Stimulated activated CD4-positive, alpha-beta T cell treated with anti-CD3 and anti-CD28 coated beads, Interleukin-4, amount 100 ng/mL, for 1 hour (primary cell): ENCODE measurements at regions not wholly inside any gene's neighbourhood (a gene's known extent, or its start where the extent isn't known, plus 50 kb on each side); places are given as distances from the start of the nearest gene placed in this dataset.

ENCODE experiments used
- DNase-seq: peaks from one replicate; pipeline ENCODE4 v3.0.0-alpha.2; 2020

DNA sequence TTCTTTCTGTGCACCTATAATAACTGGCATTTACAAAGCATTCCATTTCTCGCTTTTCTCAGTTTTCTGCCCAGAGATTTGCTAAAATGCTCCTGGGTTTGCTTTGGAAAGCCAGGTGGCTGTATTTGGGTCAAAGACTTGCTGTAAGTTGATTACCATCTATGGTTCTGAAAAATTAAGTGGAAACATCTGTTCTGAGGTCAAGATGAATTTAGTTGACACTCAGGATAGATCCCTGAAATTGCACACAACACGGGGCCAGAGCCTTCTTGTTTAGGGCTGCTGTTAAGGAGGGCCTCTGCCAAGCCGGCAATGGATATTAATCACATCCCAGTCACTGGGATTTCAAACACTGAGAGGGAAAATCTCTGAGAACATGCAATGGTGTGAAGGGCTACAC is 111.6 kb upstream of the GLI3 start:
- DNase-seq = no peak

GRCh38 chr7:42348071-42348470 is 111.1 kb upstream of the GLI3 start:
- no peak for DNase-seq

GRCh38 chr7:42347616-42348015 is 110.6 kb upstream of the GLI3 start:
- DNase-seq = no peak

DNA sequence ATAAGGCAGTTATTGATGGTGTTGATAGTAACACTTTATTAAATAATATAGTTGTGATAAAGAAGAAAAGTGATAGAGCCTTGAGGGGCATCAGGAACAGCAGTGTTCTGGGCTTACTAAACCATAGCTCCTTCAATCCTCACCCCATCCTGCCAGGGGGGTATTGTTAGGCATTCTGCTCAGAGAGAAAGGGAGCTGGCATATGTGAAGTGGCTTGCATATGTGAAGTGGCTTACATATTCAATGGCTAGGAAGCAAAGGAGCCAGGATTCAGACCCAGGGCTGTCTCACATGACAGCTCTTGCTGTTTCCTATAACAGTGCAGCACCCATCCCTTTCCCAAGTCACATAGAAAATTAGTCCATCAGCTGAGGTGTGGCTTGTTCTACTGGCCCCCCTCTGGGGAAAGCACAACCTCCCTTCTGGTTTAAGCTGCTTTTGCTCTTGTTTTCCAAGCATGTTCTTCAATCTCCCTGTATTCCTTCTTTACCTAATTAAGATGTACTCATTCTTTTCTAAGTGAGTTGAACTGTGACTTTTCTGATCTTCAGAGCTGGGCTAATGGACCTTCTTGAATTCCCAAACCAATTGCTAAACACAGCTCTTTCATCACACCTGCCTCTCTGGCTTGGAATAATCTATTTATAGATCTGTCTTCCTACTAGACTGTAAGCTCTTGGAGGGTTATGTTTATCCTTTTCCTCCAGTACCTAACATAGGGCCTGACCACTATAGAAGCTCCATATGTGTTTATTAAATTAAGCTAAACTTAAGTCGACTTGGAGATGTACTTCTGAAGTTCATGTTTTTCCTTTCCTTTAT is 108.7 kb upstream of the GLI3 start:
- no peak for DNase-seq

GRCh38 chr7:42344198-42344755 is 107.3 kb upstream of the GLI3 start:
- DNase-seq = no peak

DNA sequence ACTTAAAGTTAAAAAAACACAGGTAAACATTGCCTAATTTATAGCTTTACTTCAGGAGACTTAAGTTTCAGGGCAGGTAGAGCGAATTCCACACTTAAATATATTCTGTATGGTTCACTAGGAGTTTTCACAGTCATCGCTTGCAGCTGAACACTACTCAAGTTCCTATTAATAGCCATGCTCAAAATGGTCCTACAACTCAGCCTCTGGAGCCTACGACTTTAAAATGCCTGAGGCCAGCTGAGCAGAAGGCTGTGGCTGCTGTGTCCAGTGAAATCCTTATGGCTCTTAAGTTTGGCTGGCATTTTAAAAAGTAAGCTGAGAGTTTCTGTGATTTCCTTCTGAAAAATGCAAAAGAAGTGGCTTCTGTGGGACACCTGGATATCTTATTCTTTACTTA is 105.4 kb upstream of the GLI3 start:
- no peak for DNase-seq

DNA sequence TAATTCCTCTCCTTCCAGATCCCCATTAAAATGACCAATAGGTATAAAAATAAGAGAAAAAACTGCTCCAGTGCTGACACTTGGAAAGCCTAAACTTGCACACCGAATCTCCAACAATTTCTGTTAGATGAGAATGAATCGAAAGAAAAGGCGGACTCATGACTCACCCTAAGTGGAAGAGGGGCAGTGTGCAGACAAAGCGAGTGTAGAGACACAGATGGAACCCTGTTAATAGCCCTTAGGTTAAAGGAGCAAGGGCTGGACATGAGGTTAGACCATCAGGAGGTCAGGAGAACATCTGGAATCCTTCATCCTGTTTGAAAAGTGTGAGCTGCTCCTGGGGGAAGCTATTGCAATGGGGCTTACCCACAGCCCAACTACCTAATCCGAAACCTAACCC is 103.4 kb upstream of the GLI3 start:
- no peak for DNase-seq

- no peak for DNase-seq
Observed at GRCh38 chr7:42338916-42339540, 102.0 kb upstream of the GLI3 start.

DNA sequence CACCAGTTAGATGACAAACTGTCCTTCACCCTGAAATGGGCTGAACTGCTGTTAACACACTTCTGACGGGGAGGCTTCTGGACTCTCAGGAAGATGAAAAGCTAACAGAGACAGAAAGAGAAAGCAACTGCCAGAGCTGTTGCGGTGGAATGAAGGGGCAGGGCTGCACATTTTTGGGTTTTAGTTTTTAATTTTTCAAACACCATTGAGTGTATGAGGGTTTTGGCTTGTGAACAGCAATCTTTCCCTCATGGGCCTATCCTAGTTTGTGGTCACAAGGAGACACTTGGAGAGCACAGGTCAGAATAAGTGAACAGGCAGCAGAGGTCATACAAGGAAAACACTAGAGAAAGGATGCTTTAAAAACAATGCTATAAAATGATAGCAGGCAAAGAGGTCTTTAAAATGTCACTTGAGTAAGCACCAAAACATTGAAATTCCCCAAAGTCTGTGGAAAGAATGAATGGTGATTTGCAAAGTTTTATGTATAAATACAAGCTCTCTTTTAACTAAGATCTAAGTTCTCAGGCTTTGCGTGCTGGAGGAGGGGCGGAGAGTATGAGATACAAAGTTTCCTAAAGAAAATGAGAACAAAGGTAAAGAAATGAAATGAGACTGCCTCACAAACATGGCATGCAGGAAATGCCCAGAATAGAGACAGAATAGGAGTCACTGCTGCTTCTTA is 101.4 kb upstream of the GLI3 start:
- DNase-seq = no peak

- DNase-seq = no peak
Observed at GRCh38 chr7:42337225-42337905, 100.4 kb upstream of the GLI3 start.

DNA sequence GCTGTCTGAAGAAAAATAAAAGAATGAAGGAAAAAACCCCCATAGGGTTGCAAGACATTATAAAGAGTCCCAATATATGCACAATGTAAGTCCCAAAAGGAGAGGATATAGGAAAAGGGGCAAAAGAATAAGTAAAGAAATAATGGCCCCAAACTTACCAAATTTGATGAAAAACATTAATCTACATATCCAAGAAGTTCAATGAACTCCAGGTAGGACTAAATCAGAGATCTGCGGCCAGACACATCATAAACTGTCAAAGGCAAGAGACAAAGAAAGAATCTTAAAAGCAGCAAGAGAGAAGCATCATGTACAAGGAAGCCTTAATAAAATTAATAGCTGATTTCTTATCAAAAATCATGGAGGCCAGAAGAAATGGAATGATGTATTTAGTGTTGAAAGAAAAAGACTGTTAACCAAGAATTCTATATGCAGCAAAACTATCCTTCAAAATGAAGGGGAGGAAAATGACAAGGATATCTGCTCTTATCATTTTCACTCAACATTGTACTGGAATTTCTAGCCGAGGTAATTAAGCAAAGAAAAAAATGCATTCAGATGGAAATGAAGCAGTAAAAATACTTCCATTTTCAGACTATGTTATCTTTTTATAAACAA is 95.7 kb upstream of the GLI3 start:
- DNase-seq = no peak

- DNase-seq = no peak
Observed at GRCh38 chr7:42319631-42320030, 82.6 kb upstream of the GLI3 start.

GRCh38 chr7:42315631-42316030 is 78.6 kb upstream of the GLI3 start:
- no peak for DNase-seq

DNA sequence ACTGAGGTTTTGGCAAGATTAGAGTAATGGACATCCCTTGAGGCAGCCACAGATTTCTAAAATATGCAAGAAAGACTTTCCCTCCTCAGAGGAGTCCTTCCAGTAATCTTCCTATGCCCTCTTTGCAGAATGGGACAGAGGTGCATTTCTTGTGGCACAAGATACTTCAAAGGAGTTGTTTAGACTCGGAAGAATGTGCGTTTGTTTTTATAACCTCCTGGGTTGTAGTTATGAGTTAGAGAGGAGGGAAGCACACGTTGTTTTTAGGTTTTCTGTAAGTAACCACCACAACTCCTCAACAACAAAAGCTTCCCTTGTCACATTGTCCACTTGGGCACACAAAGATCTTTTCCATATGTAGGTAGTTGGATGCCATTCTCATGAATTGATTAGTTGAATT is 78.1 kb upstream of the GLI3 start:
- no peak for DNase-seq

GRCh38 chr7:42314696-42315095 is 77.7 kb upstream of the GLI3 start:
- no peak for DNase-seq

GRCh38 chr7:42311195-42311594 is 74.2 kb upstream of the GLI3 start:
- DNase-seq = no peak

- DNase-seq = no peak
Observed at GRCh38 chr7:42292991-42293521, 56.0 kb upstream of the GLI3 start.

DNA sequence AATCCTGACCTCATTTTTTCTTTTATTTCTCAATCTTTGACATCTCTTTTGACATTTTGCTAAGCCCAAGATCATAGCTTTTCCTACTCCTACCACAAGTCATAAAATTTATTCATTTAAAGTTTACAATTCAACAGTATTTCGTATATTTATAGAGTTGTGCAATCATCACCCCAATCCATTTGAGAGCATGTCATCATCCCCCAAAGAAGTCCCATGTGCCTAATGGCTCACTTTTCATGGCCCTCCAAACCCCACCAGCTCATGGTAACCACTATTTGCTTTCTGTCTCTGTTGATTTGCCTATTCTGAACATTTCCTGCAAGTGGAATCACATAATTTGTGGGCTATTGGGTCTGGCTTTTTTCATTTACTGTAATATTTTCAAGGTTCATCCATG is 52.5 kb upstream of the GLI3 start:
- no peak for DNase-seq
